SHP77 treated with DMSO at 0.1 percent for 48 hours (cell line): ENCODE measurements at regions not wholly inside any gene's neighbourhood (a gene's known extent, or its start where the extent isn't known, plus 50 kb on each side); places are given as distances from the start of the nearest gene placed in this dataset.

Experiments
- DNase-seq: peaks from one replicate; lab custom pipeline; 2025; lab: John Stamatoyannopoulos, UW

DNA sequence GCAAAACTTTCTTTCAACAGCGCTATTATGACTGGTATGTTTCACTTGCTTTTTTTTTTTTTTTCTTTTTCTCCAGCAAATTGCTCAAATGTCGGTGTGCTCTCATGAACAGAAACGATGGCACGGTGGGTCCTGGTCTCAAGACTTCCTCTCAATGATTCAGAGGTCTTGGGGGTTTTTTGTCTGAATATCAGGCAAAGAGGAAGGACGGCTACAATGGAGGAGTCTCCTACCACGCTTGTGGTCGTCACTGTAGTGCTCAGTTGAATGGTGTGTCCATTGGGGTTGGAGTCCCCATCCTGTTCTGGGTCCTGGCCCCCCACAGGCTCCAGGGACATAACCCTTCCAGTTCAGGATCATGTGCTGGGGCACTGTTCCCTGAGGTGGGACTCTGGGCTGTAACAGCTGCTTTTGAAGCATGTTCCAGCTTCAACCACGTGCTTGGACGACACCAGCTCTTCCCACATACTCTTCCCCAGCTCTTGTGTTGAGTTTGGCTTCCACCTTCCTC, 266.7 kb upstream of the KLF6 start:
- DNase-seq, result no peak

DNA sequence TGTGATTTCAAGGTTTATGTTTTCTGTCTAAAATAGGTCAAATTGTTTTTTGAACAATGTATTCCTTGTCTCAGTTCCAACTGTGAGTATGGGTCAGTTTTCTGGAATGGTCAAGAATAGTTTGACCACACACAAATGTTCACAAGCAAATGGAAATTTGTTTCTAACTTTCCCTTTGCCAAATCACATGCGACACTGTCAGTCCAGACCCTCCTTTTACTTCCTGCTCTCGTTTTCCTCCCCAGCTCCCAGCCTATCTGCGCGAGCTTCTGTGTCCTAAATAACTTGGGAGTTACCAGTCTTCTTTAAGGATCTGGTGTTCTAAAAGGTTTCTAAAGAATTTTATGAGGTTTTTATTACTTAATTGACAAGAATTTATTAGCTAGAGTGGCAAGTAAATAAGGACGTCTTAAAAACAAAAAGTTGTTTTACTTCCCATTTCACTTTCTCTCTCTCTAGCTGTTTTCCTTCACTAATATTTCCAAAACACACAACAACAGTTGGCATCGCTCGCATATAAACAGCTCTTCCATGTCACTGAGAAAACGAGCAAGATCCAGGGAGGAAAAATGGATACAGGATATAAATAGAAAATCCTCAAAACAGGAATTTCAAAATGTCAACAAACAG, 266.1 kb upstream of the KLF6 start:
- DNase-seq, result no peak

DNA sequence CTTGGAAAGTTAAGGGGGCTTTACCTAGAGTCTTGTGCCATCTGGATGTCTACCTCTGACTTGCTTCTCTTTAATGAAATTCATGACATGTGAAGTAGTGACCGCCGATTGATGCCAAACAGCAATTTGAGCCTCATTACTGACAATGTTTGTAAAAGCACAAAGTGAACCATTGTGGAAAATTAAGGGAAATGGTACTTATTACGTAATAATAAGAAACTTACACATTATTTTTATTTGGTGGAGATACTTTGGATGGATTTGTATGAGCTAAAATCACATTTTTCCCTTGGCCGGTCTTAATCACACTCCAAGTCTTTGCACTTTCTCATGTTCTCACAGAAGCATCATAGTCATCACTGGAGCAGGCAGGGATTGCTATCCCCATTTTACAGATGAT, 265.1 kb upstream of the KLF6 start:
- no peak for DNase-seq

- no peak for DNase-seq
These were observed 264.3 kb upstream of the KLF6 start for GRCh38 chr10:4049348-4049747.

GRCh38 chr10:4048236-4048864, 263.3 kb upstream of the KLF6 start:
- DNase-seq, result no peak

DNA sequence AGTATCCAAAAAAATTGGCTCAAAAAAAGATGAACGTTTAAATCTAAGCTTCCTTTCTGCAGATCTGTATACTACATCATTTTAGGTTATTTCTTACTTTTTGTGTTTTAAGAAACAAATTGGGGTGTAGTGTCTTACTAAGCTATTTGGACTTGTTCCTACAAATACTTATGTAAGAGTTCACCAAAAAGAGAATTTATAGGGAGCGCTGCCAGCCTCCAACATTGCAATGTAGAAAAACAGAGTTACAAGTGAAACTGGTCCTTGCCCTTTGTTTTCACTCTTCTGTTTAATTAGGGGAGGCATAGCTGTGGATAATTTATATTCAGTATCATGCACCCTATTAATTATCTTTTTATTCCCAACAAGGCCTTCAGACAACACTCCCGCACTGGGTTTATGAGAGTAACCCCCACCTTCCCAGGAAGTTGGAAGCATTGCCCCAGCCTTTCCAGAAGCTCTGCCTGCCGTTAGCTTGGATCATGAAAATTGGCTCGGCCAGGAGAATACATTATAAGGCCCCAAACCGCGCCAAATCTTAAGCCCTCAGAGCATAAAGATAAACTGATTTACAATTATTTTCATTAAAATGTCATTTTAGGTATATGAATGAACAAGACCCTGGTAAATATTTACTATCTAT, 261.8 kb upstream of the KLF6 start:
- no peak for DNase-seq

GRCh38 chr10:4046030-4046429, 261.0 kb upstream of the KLF6 start:
- no peak for DNase-seq

DNA sequence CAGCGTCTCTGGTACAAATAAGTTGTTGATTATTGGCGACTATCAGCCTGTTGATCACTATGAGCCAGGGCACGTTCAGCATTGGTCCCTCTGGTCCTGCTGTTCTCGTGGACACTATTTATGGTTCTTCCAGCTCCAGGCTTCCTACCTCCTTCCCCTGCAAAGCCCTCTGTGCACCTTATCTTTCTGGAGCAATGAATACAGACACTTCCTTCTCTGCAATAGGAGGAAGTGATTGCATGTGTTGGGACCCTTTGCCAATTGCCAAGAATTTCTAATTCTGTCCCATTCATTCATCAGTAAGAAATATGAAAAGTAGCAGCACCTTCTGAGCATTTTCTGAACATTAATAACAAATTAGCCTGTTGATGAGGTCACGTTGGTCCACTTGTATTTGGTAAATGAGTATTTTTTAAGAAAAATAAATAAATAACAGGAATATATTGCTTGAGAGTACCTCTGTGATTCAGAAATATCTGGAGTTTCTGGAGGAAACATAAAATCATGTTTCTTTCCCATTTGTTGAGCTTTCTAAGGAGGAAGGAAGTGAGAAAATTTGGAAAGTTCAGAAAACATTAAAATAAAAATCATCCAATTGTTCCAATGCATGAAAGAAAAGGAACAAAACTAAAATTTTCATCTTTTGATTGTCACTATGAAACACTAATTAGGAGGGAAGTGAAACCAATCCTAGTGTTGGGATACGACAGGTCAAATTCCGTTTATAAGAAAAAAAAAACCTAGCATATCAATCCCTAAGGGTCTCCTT, 259.1 kb upstream of the KLF6 start:
- no peak for DNase-seq

- DNase-seq, result no peak
These were observed 256.6 kb upstream of the KLF6 start for GRCh38 chr10:4041635-4042034.

DNA sequence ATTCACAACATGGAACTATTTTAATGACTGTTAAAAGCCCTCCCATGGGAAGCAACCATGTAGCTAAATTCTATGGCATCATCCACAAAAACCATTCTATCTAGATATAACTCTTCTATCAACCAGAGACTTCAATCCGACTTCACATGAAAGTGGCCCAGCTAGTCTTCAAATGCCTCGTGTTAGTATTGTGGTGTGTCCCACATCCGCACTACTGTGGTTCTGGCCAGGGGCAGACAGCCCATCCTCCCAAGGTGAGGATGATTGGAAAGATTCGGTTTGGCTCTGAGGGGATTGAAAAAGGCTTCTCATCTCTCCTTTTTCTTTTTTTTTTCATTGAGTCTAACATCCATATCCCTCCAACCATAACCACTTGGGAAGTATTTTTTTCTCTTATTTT, 253.0 kb upstream of the KLF6 start:
- no peak for DNase-seq

GRCh38 chr10:4035599-4035945, 250.6 kb upstream of the KLF6 start:
- DNase-seq, result no peak

GRCh38 chr10:4034907-4035598, 250.0 kb upstream of the KLF6 start:
- DNase-seq, result no peak

DNA sequence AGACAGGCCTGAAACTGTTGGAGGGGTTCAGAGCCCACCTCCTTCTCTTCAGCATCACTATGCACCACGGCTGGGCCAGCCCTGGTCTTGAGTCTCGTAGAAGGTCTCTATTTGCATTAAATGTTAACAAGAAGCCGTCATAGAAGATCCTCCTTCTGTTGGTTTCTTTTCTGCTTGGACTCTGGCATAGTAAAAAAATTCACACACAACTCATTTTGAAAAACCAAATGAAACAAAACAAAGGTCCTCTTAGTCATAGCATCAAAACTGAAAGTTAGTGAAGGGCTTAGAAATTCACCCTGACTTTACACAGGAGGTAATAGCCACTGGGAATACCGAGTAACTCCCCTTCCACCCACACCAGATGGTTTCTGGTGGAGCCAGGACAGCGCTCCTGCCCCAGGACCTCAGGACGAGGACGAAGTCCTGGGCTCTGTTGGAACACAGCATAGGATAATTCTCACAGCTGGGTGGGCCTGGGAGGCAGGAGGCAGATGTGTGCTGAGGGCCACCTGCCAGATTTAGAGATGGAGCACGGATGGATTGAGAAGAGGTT, 248.4 kb upstream of the KLF6 start:
- DNase-seq, result no peak

DNA sequence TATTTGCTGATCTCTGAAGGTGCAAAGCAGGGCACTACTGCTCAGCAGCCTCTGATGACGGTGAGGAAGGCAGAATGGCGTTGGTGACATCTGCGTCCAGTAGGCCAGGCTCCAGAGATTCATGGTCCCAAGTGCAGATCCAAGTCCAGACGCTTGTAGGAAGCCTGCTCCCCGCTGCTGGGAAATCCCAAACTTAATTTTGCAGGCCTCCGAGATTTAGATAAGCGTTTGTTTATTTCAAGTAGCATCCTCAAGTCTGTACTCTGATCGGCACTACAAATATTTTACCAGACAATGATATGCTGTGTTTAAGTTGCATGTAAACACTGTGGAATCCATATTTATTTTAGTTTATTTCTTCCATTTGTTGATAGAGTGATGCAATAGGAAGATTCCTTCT, 244.9 kb upstream of the KLF6 start:
- no peak for DNase-seq

DNA sequence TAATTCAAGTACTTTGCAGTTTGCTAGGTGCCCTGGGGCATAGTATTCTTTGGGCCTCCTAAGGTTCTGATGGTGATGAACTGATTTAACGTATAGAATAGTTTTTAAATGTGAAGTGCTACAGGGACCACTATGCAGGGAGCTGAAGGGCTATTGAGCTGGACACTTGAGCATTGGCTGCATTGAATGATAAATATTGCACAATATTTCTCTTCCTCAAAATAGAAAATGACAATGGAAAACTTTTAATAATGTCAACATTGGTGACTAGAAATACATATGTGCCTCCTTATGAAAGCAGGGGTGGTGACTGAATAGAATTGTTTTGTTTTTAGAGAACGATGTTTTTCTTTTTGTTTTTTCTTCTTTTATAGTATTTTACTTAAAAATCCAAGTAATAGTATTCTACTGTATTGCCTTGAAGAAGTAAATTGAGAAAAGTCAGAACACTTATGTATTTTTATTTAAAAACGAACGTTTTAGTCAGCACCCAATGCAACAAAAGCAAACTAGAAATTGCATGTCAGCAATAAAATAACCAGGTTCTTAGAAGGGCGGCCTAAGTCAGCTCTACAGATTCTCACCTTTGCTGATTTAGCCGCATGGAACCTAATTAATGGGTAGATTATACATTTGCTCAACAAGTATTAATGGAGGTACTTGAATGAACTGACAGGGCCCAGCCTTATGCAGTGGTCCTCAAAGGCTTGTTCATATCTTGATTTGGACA, 244.0 kb upstream of the KLF6 start:
- no peak for DNase-seq

GRCh38 chr10:4028027-4028471, 243.0 kb upstream of the KLF6 start:
- DNase-seq, result no peak

DNA sequence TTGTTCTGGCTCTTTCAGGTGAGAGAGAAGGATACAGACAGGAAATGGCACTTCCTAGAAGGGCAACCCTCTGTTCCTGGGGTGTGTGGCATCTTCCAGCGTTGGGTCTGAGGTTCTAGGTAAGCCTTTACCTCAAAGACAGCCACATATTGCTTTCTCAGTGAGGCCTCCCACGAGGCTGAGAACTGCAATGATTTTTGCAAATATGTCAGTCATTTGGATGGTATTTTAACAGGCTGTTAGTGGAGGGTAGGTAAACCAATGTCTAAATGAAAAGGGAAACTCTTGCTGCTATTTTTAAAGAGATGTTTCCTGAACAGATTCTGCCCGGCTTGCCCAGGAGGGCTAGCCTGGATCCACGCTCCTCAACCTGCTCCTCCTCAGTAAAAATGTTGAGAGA, 240.3 kb upstream of the KLF6 start:
- DNase-seq, result no peak

GRCh38 chr10:4024516-4025245, 239.7 kb upstream of the KLF6 start:
- no peak for DNase-seq

GRCh38 chr10:4024027-4024426, 239.0 kb upstream of the KLF6 start:
- no peak for DNase-seq

- DNase-seq, result no peak
These were observed 237.5 kb upstream of the KLF6 start for GRCh38 chr10:4022473-4022872.
